GM10266 (cell line): ENCODE measurements at regions not wholly inside any gene's neighbourhood (a gene's known extent, or its start where the extent isn't known, plus 50 kb on each side); places are given as distances from the start of the nearest gene placed in this dataset.

ENCODE experiments used
- DNase-seq: peaks from one replicate; pipeline ENCODE4 v3.0.0; 2012; ENCODE audit errors: extremely low spot score
- TF ChIP-seq, protein P1 (sequence below): IDR thresholded peaks from 2 replicates; pipeline ENCODE4 v1.5.1; 2012; ENCODE audit warnings: mild to moderate bottlenecking, low read depth; ENCODE audit not compliant: control insufficient read depth, insufficient read depth; ENCODE audit errors: missing control alignments

- DNase-seq, result no peak
- TF ChIP-seq, protein P1, sequence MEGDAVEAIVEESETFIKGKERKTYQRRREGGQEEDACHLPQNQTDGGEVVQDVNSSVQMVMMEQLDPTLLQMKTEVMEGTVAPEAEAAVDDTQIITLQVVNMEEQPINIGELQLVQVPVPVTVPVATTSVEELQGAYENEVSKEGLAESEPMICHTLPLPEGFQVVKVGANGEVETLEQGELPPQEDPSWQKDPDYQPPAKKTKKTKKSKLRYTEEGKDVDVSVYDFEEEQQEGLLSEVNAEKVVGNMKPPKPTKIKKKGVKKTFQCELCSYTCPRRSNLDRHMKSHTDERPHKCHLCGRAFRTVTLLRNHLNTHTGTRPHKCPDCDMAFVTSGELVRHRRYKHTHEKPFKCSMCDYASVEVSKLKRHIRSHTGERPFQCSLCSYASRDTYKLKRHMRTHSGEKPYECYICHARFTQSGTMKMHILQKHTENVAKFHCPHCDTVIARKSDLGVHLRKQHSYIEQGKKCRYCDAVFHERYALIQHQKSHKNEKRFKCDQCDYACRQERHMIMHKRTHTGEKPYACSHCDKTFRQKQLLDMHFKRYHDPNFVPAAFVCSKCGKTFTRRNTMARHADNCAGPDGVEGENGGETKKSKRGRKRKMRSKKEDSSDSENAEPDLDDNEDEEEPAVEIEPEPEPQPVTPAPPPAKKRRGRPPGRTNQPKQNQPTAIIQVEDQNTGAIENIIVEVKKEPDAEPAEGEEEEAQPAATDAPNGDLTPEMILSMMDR, result no peak
Observed at GRCh38 chr2:225766431-225766830, 366.9 kb downstream of the NYAP2 start.

DNA sequence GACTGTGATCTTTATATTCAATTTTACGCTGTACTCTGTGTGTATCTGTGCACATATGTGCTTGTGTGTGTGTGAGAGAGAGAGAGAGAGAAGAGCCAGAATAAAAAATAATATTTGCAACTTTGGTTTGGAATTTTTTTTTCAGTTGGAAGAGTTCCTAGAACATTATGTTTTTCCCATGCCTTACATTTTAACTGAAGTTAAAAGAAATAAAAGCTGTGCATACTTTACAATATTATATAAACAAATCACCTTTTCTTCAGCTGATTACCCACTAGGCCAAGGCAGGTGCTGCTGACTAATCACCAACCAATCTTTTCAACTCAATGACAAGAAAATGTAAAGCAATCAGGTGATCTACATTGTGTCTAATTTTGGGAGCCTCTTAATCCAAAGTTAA lies 366.3 kb downstream of the NYAP2 start:
- DNase-seq, result no peak
- TF ChIP-seq, protein P1, result no peak

GRCh38 chr2:225764346-225764745 lies 364.8 kb downstream of the NYAP2 start:
- no peak for DNase-seq
- TF ChIP-seq, protein P1, result no peak

- TF ChIP-seq, protein P1, result no peak
Observed at GRCh38 chr2:225763711-225764110, 364.2 kb downstream of the NYAP2 start.

DNA sequence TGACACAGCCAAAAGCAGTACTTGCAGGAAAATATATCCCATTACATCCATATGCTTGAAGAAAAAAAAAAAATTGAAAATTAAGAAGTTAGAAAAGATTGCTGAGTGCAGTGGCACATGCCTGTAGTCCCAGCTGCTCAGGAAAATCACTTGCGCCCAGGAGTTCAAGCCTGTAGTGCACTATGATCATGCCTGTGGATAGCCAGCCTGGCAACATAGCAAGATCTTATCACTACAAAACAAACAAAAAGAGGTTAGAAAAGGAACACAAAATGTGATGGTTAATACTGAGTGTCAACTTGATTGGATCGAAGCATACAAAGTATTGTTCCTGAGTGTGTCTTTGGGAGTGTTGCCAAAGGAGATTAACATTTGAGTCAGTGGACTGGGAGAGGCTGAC lies 361.9 kb downstream of the NYAP2 start:
- TF ChIP-seq, protein P1, result no peak
- DNase-seq, result no peak

More at GRCh38 chr2:225763711-225764110, 364.2 kb downstream of the NYAP2 start:
- DNase-seq, result no peak

- TF ChIP-seq, protein P1, result no peak
- DNase-seq, result no peak
Observed at GRCh38 chr2:225757248-225757647, 357.7 kb downstream of the NYAP2 start.

DNA sequence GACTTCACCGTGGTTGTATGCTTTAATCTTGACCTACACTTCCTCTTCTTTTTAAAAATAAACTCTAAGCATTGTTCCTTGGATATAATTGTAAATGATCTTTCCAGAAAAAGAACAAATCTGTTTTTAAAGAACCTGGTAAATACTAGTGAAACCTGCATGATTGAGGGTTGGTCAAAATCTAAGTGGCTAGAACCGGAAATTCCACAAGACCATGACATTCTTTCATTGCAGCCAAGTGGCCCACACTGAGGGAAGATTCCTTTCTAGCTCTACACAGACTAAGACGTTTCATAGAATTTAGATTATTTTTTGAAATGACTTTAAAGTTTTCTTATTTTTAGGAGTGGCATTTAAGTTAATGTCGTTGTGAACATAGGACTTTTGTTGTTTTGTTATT lies 356.7 kb downstream of the NYAP2 start:
- TF ChIP-seq, protein P1, result no peak
- no peak for DNase-seq
